Osteoblast (primary cell): ENCODE measurements at regions not wholly inside any gene's neighbourhood (a gene's known extent, or its start where the extent isn't known, plus 50 kb on each side); places are given as distances from the start of the nearest gene placed in this dataset.

Experiments used
- DNase-seq: peaks from one replicate; pipeline ENCODE4 v3.0.0; 2011; ENCODE audit warnings: low spot score, mixed read lengths; ENCODE audit not compliant: insufficient read length; ENCODE audit errors: missing footprints
- H2AFZ ChIP-seq: 2 replicates; pipeline ENCODE4 v1.6.0; 2011; ENCODE audit warnings: mild to moderate bottlenecking, low read length
- H3K27ac ChIP-seq: 2 replicates; pipeline ENCODE4 v1.5.1; 2011; ENCODE audit warnings: mild to moderate bottlenecking, low read depth, low read length, moderate library complexity
- H3K27me3 ChIP-seq: 2 replicates; pipeline ENCODE4 v1.6.0; 2012; ENCODE audit warnings: mild to moderate bottlenecking, control low read depth, inconsistent platforms, low read length, moderate library complexity; ENCODE audit not compliant: insufficient read depth
- H3K36me3 ChIP-seq: 2 replicates; pipeline ENCODE4 v1.5.1; 2011; ENCODE audit warnings: mild to moderate bottlenecking, low read length, control low read depth, moderate library complexity; ENCODE audit not compliant: insufficient read depth
- H3K4me1 ChIP-seq: 2 replicates; pipeline ENCODE4 v1.5.1; 2011; ENCODE audit warnings: mild to moderate bottlenecking, low read length, control low read depth, moderate library complexity; ENCODE audit not compliant: insufficient read depth
- H3K4me2 ChIP-seq: 2 replicates; pipeline ENCODE4 v1.6.0; 2011; ENCODE audit warnings: mild to moderate bottlenecking, low read length; ENCODE audit not compliant: insufficient read depth
- H3K4me3 ChIP-seq: fragments of 200-600 bp; sonication (generic); 3 replicates; pipeline ENCODE4 v1.5.1; 2012; ENCODE audit warnings: mild to moderate bottlenecking, low read length, inconsistent platforms; ENCODE audit not compliant: insufficient read depth
- H3K79me2 ChIP-seq: 2 replicates; pipeline ENCODE4 v1.6.0; 2012; ENCODE audit warnings: mild to moderate bottlenecking, low read length, control low read depth, inconsistent platforms; ENCODE audit not compliant: insufficient read depth
- H3K9me3 ChIP-seq: 2 replicates; pipeline ENCODE4 v1.5.1; 2011; ENCODE audit warnings: low read depth, low read length, control low read depth
- H4K20me1 ChIP-seq: 2 replicates; pipeline ENCODE4 v1.6.0; 2012; ENCODE audit warnings: mild to moderate bottlenecking, low read length, control low read depth; ENCODE audit not compliant: insufficient read depth
- CTCF ChIP-seq: IDR thresholded peaks from 2 replicates; pipeline ENCODE4 v1.5.1; 2011; ENCODE audit warnings: mild to moderate bottlenecking, low read depth, low read length, moderate library complexity; ENCODE audit errors: extremely low read depth

- H4K20me1 ChIP-seq, result no peaks in the 10 kb centered on the region
- TF ChIP-seq CTCF, result no peak
- no peak overlapping the region for H3K4me2 ChIP-seq
- H3K27ac ChIP-seq, result no peak overlapping the region
- H3K9me3 ChIP-seq, result no peaks in the 10 kb centered on the region
- H3K4me3 ChIP-seq, result no peak overlapping the region
- H3K79me2 ChIP-seq, result no peaks in the 10 kb centered on the region
- no peaks in the 10 kb centered on the region for H3K36me3 ChIP-seq
- H3K4me1 ChIP-seq, result no peaks in the 10 kb centered on the region
- no peak for DNase-seq
- H2AFZ ChIP-seq, result no peak overlapping the region
- H3K27me3 ChIP-seq, result no peaks in the 10 kb centered on the region
Measured at GRCh38 chr5:17766031-17766430, 131.8 kb downstream of the TAF11L14 start.

- Histone ChIP-seq H3K4me3 (no peak overlapping the region), H3K27ac (no peak overlapping the region), H3K9me3 (no peaks in the 10 kb centered on the region), H3K79me2 (no peaks in the 10 kb centered on the region), H3K4me1 (no peaks in the 10 kb centered on the region), H4K20me1 (no peaks in the 10 kb centered on the region), H3K36me3 (no peaks in the 10 kb centered on the region), H3K27me3 (no peaks in the 10 kb centered on the region), H3K4me2 (no peak overlapping the region), H2AFZ (no peak overlapping the region)
- no peak for TF ChIP-seq CTCF
- DNase-seq, result no peak
Measured at GRCh38 chr5:17769277-17769676, 135.0 kb downstream of the TAF11L14 start.

- H3K4me1 ChIP-seq, result no peaks in the 10 kb centered on the region
- no peaks in the 10 kb centered on the region for H3K27me3 ChIP-seq
- no peak overlapping the region for H3K4me2 ChIP-seq
- H3K36me3 ChIP-seq, result no peaks in the 10 kb centered on the region
- no peaks in the 10 kb centered on the region for H3K79me2 ChIP-seq
- no peak for DNase-seq
- no peak overlapping the region for H3K27ac ChIP-seq
- no peak for TF ChIP-seq CTCF
- no peaks in the 10 kb centered on the region for H3K9me3 ChIP-seq
- H2AFZ ChIP-seq, result no peak overlapping the region
- H3K4me3 ChIP-seq, result no peak overlapping the region
- H4K20me1 ChIP-seq, result no peaks in the 10 kb centered on the region
Measured at GRCh38 chr5:17772232-17772631, 138.0 kb downstream of the TAF11L14 start.

- Histone ChIP-seq H3K4me1 (no peaks in the 10 kb centered on the region), H3K9me3 (no peaks in the 10 kb centered on the region), H3K4me2 (no peak overlapping the region), H3K79me2 (no peaks in the 10 kb centered on the region), H3K36me3 (no peaks in the 10 kb centered on the region), H3K27me3 (no peaks in the 10 kb centered on the region), H3K27ac (no peak overlapping the region), H3K4me3 (no peak overlapping the region), H4K20me1 (no peaks in the 10 kb centered on the region), H2AFZ (no peak overlapping the region)
- no peak for DNase-seq
- no peak for TF ChIP-seq CTCF
Measured at GRCh38 chr5:17785774-17786173, 151.5 kb downstream of the TAF11L14 start.
